ENCODE measurements at regions not wholly inside any gene's neighbourhood (a gene's known extent, or its start where the extent isn't known, plus 50 kb on each side); places are given as distances from the start of the nearest gene placed in this dataset.

GRCh38 chr2:126802316-126802715 is 96.4 kb upstream of the TEX51 start:
- no peaks in the 10 kb centered on the region for H3K36me3 Mint-ChIP-seq (ENCODE audit: low read depth)

GRCh38 chr2:126802774-126803433 is 95.8 kb upstream of the TEX51 start:
- H3K27ac ChIP-seq (ENCODE audit: low read depth, low read length), result no peak overlapping the region
- 89 to 96% methylated on average over 5 to 8 of the region's 8 CpGs for WGBS, 2 experiments (ENCODE audit: insufficient coverage in 1 of 2, insufficient read length in 1 of 2)
- peaks cover 7% of the 10 kb centered on the region for H3K9me3 ChIP-seq (ENCODE audit: control insufficient read depth, low read length)
- no peaks in the 10 kb centered on the region for H3K36me3 Mint-ChIP-seq (ENCODE audit: low read depth)
- DNase-seq, result no peak
- H3K4me1 Mint-ChIP-seq, result peaks cover 5% of the 10 kb centered on the region
- TF ChIP-seq CTCF (conservative IDR thresholded peaks at IDR 0.05), result no peak
- no peaks in the 10 kb centered on the region for H3K27me3 Mint-ChIP-seq (ENCODE audit: insufficient read depth)
- H3K9me3 Mint-ChIP-seq, result no peaks in the 10 kb centered on the region
- H3K27ac Mint-ChIP-seq, result no peak overlapping the region
- no peaks in the 10 kb centered on the region for H3K36me3 ChIP-seq (ENCODE audit: control insufficient read depth, insufficient read depth, low read length)
- H3K4me1 ChIP-seq (ENCODE audit: control insufficient read depth, insufficient read depth, low read length), result peaks cover 5% of the 10 kb centered on the region
- H3K27me3 ChIP-seq (ENCODE audit: control insufficient read depth, insufficient read depth, low read length, poor library complexity, severe bottlenecking), result no peaks in the 10 kb centered on the region
- H3K4me3 ChIP-seq (ENCODE audit: low read length), result no peak overlapping the region
- no peak overlapping the region for H3K9ac ChIP-seq (ENCODE audit: extremely low read depth, low read length, poor library complexity, severe bottlenecking)
- H3K4me3 Mint-ChIP-seq, result no peak overlapping the region

More at GRCh38 chr2:126802316-126802715, 96.4 kb upstream of the TEX51 start:
- Histone ChIP-seq H3K9ac (ENCODE audit: extremely low read depth, low read length, poor library complexity, severe bottlenecking) (no peak overlapping the region), H3K4me3 (ENCODE audit: low read length) (no peak overlapping the region), H3K27ac (ENCODE audit: low read depth, low read length) (no peak overlapping the region), H3K4me1 (ENCODE audit: control insufficient read depth, insufficient read depth, low read length) (peaks cover 5% of the 10 kb centered on the region), H3K9me3 (ENCODE audit: control insufficient read depth, low read length) (peaks cover 7% of the 10 kb centered on the region), H3K27me3 (ENCODE audit: control insufficient read depth, insufficient read depth, low read length, poor library complexity, severe bottlenecking) (no peaks in the 10 kb centered on the region), H3K36me3 (ENCODE audit: control insufficient read depth, insufficient read depth, low read length) (no peaks in the 10 kb centered on the region)
- no peak for TF ChIP-seq CTCF (conservative IDR thresholded peaks at IDR 0.05)
- WGBS, 2 experiments (ENCODE audit: insufficient coverage in 1 of 2, insufficient read length in 1 of 2), result 90 to 91% methylated on average over 5 to 7 of the region's 7 CpGs
- no peaks in the 10 kb centered on the region for H3K27me3 Mint-ChIP-seq (ENCODE audit: insufficient read depth)
- H3K4me1 Mint-ChIP-seq, result peaks cover 3% of the 10 kb centered on the region
- DNase-seq, result no peak
- H3K4me3 Mint-ChIP-seq, result no peak overlapping the region
- no peak overlapping the region for H3K27ac Mint-ChIP-seq
- peaks cover 1% of the 10 kb centered on the region for H3K9me3 Mint-ChIP-seq

DNA sequence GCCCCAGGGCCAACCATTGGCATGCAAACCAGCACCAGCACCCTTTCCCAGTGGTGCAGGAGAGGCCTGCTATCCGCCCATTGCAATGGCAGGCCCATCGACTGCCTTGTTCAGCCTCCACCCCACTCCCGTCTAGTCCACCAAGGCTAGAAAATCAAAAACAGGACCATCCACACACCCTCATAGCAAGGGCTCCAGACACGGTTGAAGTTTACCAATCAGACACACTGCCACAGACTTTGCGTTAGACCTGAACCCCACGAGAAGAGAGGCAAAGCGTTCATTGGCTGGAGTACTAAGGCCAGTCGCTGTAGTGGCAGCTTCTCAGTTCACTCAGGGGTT is 95.3 kb upstream of the TEX51 start:
- 88 to 98% methylated on average over 5 to 8 of the region's 8 CpGs for WGBS, 2 experiments (ENCODE audit: insufficient coverage in 1 of 2, insufficient read length in 1 of 2)
- H3K9ac ChIP-seq (ENCODE audit: extremely low read depth, low read length, poor library complexity, severe bottlenecking), result no peak overlapping the region
- no peaks in the 10 kb centered on the region for H3K27me3 ChIP-seq (ENCODE audit: control insufficient read depth, insufficient read depth, low read length, poor library complexity, severe bottlenecking)
- peaks cover 7% of the 10 kb centered on the region for H3K9me3 ChIP-seq (ENCODE audit: control insufficient read depth, low read length)
- no peaks in the 10 kb centered on the region for H3K9me3 Mint-ChIP-seq
- no peak overlapping the region for H3K4me3 ChIP-seq (ENCODE audit: low read length)
- no peak for TF ChIP-seq CTCF (conservative IDR thresholded peaks at IDR 0.05)
- H3K36me3 Mint-ChIP-seq (ENCODE audit: low read depth), result no peaks in the 10 kb centered on the region
- H3K27ac ChIP-seq (ENCODE audit: low read depth, low read length), result no peak overlapping the region
- H3K4me1 ChIP-seq (ENCODE audit: control insufficient read depth, insufficient read depth, low read length), result peaks cover 5% of the 10 kb centered on the region
- no peak overlapping the region for H3K4me3 Mint-ChIP-seq
- no peaks in the 10 kb centered on the region for H3K27me3 Mint-ChIP-seq (ENCODE audit: insufficient read depth)
- no peak overlapping the region for H3K27ac Mint-ChIP-seq
- DNase-seq, result peak; percentile 20
- no peaks in the 10 kb centered on the region for H3K36me3 ChIP-seq (ENCODE audit: control insufficient read depth, insufficient read depth, low read length)
- H3K4me1 Mint-ChIP-seq, result peaks cover 9% of the 10 kb centered on the region

All from endodermal cell (in vitro differentiated cells).